GM18868 (cell line): ENCODE measurements at regions not wholly inside any gene's neighbourhood (a gene's known extent, or its start where the extent isn't known, plus 50 kb on each side); places are given as distances from the start of the nearest gene placed in this dataset.
"Not testable (repeated sequence)": the region's sequence is repeated elsewhere in the genome, so short reads cannot be mapped to it uniquely, and the experiment has no call there.

Experiments used
- ATAC-seq: cut with Tn5 transposase; IDR thresholded peaks from one replicate; pipeline ENCODE4 v1.9.1; 2021; ENCODE audit warnings: mild to moderate bottlenecking, moderate library complexity; ENCODE audit not compliant: unreplicated experiment

DNA sequence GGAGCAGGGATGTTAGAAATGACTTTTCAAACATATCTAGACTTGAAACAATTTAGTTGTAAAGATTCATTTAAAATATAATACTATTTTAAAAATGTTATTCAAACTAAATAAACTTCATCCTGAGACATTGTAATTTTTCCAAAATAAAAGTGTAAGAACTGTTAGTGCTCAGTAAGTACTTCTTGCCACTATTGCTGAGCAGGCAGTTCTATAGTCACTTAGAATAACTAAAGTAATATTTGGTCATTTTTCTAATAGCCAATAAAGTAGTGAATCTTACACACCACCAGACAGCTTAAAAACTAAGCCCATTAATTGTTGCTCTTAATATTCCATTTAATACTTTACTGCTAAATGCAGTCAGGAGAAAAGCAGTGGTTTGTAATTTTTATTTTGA, 1120.0 kb upstream of the CDH10 start:
- no peak for ATAC-seq

GRCh38 chr5:25763781-25764180, 1119.0 kb upstream of the CDH10 start:
- no peak for ATAC-seq

- ATAC-seq = no peak
These were observed 1110.1 kb upstream of the CDH10 start for GRCh38 chr5:25754895-25755294.

GRCh38 chr5:25744908-25745307, 1100.1 kb upstream of the CDH10 start:
- ATAC-seq = no peak

- ATAC-seq = no peak
These were observed 1071.9 kb upstream of the CDH10 start for GRCh38 chr5:25716680-25717079.

GRCh38 chr5:25713259-25713658, 1068.5 kb upstream of the CDH10 start:
- ATAC-seq = peak; percentile 85

- no peak for ATAC-seq
These were observed 1062.3 kb upstream of the CDH10 start for GRCh38 chr5:25707093-25707492.

DNA sequence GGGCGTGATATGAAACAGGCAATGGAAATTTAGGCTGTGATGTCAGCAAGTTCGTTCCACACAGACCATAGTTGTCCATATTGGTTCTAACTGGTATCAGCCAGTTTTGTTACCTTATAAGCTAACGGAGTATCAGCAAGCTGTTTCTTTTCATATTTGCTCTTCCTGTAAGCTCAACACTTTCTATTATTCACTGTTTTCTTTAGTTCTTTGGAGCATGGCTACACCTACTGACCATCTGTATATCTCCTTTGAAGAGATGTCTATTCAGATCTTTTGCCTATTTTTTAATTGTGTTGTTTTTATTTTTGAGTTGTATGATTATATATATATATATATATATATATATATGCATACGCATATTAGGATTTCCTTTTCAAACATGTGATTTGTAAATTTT, 1057.2 kb upstream of the CDH10 start:
- ATAC-seq = no peak

GRCh38 chr5:25694801-25695200, 1050.0 kb upstream of the CDH10 start:
- no peak for ATAC-seq

GRCh38 chr5:25688156-25688555, 1043.4 kb upstream of the CDH10 start:
- peak; percentile 87 for ATAC-seq

DNA sequence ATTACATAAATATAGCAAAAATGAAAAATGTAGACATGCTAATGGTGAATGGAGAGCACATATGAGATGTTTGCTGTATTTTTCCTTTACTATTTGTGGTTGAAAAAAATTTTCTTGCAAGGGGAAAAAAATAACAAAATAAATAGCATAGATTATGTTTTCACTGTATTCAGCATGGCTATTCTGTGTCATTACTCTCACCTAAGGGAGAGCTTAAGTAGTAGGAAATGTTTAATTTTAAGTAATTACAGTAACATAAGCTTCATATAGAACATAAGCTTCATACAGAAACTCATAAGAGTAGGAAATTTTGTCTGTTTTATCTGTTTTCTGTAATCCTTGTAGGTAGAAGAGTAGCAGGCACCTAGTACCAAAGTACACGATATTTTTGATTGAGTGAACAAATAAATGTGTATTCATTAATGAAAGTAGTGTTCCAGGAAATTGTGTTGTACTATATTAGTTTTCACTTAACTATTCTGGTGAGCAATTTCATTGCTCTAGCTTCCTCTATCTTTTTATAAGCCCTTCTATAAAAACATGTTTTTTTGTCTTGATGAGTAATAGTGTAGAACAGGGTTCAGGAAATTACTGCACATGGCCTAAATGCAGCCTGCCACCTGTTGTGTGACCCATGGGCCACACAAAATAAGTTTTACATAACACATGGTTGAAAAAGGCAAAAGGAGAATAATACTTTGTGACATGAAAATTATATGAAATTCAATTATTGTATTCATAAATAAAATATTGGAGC, 1025.0 kb upstream of the CDH10 start:
- ATAC-seq = no peak

DNA sequence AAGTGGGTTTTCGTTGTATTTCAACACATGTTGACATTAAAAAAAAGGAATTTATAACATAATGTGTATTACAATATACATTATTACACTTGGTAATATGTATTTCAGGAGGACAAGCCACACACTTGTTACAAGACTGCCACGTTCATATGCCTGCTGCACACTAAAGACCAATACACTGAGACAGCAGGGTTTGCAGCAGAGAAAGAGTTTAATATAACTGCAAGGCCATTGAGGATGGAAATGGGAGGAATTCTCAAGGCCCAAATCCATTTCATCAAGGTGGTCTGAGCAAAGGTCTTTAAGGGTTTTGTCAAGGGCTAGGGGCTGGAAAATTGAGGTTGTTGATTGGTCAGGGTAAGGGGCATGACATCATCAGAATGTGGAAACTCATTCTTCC, 1017.8 kb upstream of the CDH10 start:
- ATAC-seq = no peak

- not testable (repeated sequence) for ATAC-seq
These were observed 1005.5 kb upstream of the CDH10 start for GRCh38 chr5:25650316-25650715.

- no peak for ATAC-seq
These were observed 1005.0 kb upstream of the CDH10 start for GRCh38 chr5:25649628-25650265.

DNA sequence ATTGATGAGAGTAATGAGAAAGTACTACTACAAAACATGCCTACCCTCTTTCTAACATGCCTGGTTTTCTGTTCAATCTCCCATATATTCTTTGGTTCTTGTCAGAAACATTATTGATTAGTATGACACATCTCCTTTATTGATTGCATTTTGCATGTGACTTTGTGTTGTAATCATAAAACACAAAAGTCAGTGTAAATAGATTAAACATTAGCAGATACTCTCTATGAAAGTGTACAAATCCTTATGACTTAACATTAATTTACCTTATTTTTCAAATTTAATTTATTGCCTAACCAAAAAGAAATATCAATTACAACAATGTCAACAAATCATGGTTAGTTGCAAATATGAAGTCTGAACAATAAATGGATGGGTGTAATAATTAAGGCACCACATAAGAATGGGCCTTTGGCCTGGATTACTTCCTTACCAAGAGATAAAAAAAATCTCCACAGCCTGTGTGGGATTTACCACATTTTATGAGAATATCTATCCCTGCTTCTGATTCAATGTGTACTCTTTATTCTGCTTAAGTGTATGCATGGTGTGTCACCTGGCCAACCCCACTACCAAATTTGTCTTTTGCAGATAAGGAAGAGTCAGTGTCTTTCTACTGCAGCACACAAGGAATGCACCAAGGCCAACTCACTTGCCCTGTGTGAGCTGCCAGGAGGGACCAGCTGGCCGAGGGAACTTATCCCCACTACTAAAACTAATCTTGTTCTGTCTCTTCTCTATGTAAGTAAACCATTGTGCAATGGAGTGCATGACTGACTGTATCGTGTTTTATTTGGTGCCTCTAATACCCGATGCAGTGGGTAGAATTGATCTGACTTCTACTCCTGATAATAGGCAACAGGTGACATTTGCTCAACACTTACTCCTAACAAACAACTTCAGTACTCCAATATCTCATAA, 1001.9 kb upstream of the CDH10 start:
- no peak for ATAC-seq

- ATAC-seq = no peak
These were observed 996.3 kb upstream of the CDH10 start for GRCh38 chr5:25641124-25641523.

DNA sequence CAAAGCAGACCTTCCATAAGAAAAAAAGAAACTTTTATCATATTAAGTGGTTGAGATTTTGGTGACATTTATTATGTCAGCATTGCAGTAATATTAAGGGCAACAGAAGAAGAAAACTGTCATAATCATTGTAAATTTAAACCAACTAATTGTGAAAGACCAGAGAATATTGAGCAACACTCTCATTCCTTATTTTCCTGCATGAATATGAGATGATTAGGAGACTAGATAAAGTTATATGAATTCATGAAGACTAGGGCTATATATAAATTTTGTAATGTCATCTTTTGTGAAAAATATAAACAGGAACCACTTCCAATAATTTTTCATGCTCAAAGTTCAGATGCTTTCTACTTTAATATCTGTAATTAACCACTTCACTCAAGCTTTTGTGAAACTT, 974.5 kb upstream of the CDH10 start:
- no peak for ATAC-seq

DNA sequence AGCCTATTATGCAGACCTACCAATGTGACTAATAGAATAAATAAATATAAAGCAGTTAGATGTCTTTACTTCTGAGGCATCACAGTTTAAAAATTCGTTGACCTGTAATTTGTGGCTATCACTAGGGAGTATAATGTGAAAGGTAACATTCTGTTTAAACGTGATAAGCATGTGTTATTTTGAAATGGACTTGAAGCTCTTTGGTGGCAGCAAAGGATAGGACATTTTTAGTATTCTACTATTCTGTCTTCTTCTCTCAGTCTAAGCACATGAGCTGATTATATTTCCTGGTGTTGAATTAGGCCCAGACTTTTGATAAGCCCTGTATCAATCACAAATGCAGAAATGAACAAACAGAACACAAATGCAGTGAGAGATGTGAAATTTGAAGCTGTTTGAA, 974.0 kb upstream of the CDH10 start:
- no peak for ATAC-seq

DNA sequence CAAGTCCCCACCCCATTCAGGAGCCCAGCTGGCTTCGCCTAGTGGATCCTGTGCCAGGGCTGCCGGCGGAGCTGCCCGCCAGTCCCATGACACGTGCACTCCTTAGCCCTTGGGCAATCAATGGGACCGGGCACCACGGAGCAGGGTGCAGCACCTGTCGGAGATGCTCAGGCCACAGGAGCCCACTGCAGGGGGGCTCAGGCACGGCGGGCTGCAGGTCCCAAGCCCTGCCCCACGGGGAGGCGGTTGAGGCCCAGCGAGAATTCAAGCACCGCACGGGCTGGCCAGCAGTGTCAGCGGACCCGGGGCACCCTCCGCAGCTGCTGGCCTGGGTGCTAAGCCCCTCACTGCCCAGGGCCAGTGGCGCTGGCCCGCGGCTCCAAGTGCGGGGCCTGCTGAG, 969.7 kb upstream of the CDH10 start:
- ATAC-seq = no peak

DNA sequence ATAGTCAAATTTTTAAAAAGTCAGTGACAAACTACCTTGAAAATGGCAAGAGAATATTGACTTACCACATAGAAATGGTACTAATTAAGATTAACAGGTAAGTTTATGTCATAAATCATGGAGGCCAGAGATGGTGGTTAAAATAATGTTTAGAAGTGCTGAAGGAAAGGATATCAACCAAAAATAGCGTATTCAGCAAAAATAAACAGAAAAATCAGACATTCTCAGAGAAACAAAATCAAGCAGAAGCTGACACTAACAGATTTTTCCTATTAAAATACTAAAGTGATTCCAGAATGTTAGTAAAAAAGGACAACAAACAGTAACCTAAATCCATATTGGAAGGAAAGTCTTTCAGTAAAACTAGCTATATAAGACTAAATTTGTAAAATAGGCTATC, 959.9 kb upstream of the CDH10 start:
- ATAC-seq = no peak

- no peak for ATAC-seq
These were observed 934.3 kb upstream of the CDH10 start for GRCh38 chr5:25579111-25579510.

DNA sequence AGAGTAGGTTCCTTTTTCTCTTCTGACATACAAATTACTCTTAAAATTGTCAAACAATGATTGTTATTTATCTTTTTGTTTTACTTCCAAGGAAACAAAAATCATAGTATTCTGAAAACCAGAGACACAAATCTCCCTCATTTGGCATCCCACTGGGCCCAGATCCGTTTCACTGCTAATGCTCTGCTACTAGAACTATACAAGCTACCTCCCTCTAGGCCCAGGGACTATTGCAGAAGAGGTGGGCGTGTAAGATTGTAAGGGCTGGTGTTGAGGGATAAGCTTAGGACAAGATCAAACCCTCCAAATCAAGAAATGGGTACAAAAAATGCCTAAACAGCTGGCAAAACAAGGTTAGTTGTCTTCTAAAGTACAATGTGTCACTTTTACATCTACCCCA, 928.9 kb upstream of the CDH10 start:
- ATAC-seq = no peak
